GM12864 (cell line): ENCODE measurements at regions not wholly inside any gene's neighbourhood (a gene's known extent, or its start where the extent isn't known, plus 50 kb on each side); places are given as distances from the start of the nearest gene placed in this dataset.
"Not testable (repeated sequence)": the region's sequence is repeated elsewhere in the genome, so short reads cannot be mapped to it uniquely, and the experiment has no call there.

Source experiments
- DNase-seq: peaks from one replicate; pipeline ENCODE4 v3.0.0-alpha.2; 2011; ENCODE audit warnings: low read depth
- H3K4me3 ChIP-seq: 2 replicates; pipeline ENCODE4 v1.5.1; 2011; ENCODE audit warnings: mild to moderate bottlenecking, low read depth, low read length, control low read depth
- TF ChIP-seq, protein P1 (sequence below): IDR thresholded peaks from 2 replicates; pipeline ENCODE4 v1.5.1; 2011; ENCODE audit warnings: low read depth, mild to moderate bottlenecking, moderate library complexity, low read length, control low read depth, inconsistent platforms; ENCODE audit errors: missing control alignments

GRCh38 chr5:12870872-12871539, 966.8 kb upstream of the CTNND2 start:
- TF ChIP-seq, protein P1, sequence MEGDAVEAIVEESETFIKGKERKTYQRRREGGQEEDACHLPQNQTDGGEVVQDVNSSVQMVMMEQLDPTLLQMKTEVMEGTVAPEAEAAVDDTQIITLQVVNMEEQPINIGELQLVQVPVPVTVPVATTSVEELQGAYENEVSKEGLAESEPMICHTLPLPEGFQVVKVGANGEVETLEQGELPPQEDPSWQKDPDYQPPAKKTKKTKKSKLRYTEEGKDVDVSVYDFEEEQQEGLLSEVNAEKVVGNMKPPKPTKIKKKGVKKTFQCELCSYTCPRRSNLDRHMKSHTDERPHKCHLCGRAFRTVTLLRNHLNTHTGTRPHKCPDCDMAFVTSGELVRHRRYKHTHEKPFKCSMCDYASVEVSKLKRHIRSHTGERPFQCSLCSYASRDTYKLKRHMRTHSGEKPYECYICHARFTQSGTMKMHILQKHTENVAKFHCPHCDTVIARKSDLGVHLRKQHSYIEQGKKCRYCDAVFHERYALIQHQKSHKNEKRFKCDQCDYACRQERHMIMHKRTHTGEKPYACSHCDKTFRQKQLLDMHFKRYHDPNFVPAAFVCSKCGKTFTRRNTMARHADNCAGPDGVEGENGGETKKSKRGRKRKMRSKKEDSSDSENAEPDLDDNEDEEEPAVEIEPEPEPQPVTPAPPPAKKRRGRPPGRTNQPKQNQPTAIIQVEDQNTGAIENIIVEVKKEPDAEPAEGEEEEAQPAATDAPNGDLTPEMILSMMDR = no peak
- DNase-seq = no peak
- H3K4me3 ChIP-seq = no peak overlapping the region

- TF ChIP-seq, protein P1 = no peak
- no peak for DNase-seq
- H3K4me3 ChIP-seq = no peak overlapping the region
Measured at GRCh38 chr5:12865529-12865928, 961.3 kb upstream of the CTNND2 start.

- TF ChIP-seq, protein P1 = no peak
- no peak overlapping the region for H3K4me3 ChIP-seq
- no peak for DNase-seq
Measured at GRCh38 chr5:12861886-12862654, 957.8 kb upstream of the CTNND2 start.

DNA sequence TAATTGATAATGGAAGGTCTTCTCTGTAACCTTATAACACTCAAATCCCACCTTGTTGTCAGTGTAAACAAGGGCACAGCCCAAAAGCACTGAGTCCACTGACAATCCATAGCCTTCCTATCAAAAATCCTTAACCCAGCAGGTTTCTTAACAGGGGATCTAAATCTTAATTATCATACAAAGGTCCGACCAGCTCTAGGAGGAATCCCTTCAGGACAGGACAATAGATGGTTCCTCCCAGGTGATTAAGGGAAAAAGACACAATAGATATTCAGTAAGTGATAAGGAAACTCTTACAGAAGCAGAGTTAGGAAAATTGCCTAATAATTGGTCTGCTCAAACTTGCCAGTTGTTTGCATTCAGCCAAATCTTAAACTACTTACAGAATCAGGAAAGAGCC, 951.9 kb upstream of the CTNND2 start:
- DNase-seq, H3K4me3 ChIP-seq: not testable (repeated sequence)

DNA sequence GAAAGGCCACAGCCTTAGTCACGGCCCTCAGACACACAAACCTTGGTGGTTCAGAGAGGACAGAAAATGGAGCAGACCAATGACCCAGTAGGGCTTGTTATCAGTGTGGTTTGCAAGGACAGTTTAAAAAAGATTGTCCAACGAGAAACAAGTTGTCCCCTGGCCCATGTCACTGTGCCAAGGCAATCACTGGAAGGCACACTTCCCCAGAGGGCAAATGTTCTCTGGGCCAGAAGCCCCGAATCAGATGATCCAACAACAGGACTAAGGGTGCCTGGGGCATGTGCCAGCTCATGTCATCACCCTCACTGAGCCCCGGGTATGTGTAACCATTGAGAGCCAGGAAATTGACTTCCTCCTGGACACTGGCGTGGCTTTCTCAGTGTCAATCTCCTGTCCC, 950.1 kb upstream of the CTNND2 start:
- DNase-seq = no peak
- H3K4me3 ChIP-seq = no peak overlapping the region
- TF ChIP-seq, protein P1 = no peak

- TF ChIP-seq, protein P1 = no peak
- DNase-seq = no peak
- no peak overlapping the region for H3K4me3 ChIP-seq
Measured at GRCh38 chr5:12851761-12852160, 947.5 kb upstream of the CTNND2 start.

- no peak for DNase-seq
- TF ChIP-seq, protein P1 = no peak
Measured at GRCh38 chr5:12848709-12849108, 944.5 kb upstream of the CTNND2 start.

More at GRCh38 chr5:12848709-12849108, 944.5 kb upstream of the CTNND2 start:
- no peak overlapping the region for H3K4me3 ChIP-seq
